ENCODE measurements at regions not wholly inside any gene's neighbourhood (a gene's known extent, or its start where the extent isn't known, plus 50 kb on each side); places are given as distances from the start of the nearest gene placed in this dataset.

DNA sequence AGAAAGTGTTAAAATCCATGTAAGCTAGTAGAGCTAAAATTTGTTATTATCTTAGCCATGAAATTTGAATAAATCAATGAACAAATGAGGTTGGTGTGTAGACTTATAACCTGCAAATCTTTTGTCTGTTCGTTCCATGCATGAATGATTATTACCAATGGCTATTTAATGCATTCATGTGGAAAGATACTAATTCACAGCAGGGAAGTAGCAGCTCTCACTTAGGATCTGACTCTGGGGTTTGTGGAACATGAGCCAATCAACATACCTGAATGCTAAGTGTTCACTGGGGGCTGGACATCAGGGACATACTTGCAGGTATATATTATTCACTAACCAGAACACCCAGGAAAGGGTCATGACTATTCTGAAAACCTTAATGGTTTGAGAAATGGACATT, 444.1 kb downstream of the STIM2 start:
- no peak for TF ChIP-seq PKNOX1 (IDR thresholded peaks at IDR 0.05)
- TF ChIP-seq ZNF384 (IDR thresholded peaks at IDR 0.05) = no peak
- no peak for TF ChIP-seq SP1 (IDR thresholded peaks at IDR 0.05)
- no peak for TF ChIP-seq FOXM1 (IDR thresholded peaks at IDR 0.05; ENCODE audit: borderline replicate concordance)
- TF ChIP-seq CTBP1 (IDR thresholded peaks at IDR 0.05; ENCODE audit: borderline replicate concordance) = no peak
- TF ChIP-seq FOXK2 (IDR thresholded peaks at IDR 0.05) = no peak
- TF ChIP-seq BHLHE40 (IDR thresholded peaks at IDR 0.05; ENCODE audit: borderline replicate concordance) = no peak
- no peak for TF ChIP-seq FOXA1 (IDR thresholded peaks at IDR 0.05)
- TF ChIP-seq ELF4 (IDR thresholded peaks at IDR 0.05) = no peak
- no peak for TF ChIP-seq SUZ12 (IDR thresholded peaks at IDR 0.05)

Data from HEK293T (cell line).